ENCODE measurements at regions not wholly inside any gene's neighbourhood (a gene's known extent, or its start where the extent isn't known, plus 50 kb on each side); places are given as distances from the start of the nearest gene placed in this dataset.

GRCh38 chr5:94066437-94067207 is 325.2 kb upstream of the POU5F2 start:
- H3K27me3 ChIP-seq (replicated peaks in 1 of 2; ENCODE audit: control insufficient read depth in 2 of 2, insufficient read depth in 2 of 2, low read length in 1 of 2), result no peaks in the 10 kb centered on the region
- DNase-seq (ENCODE audit: low read depth, low spot score), result no peak
- ChIA-PET CTCF (no interaction called here), RAD21 (ENCODE audit: unreplicated experiment) (no interaction called here), SMC1A (ENCODE audit: uncharacterized antibody, unreplicated experiment) (interaction anchor here (1.1 to 1.4 kb wide), 2 partner anchors 20 to 22 kb away, joined by 3 read pairs; no protein-coding TSS in a partner anchor), POLR2A (no interaction called here)
- H3K4me1 ChIP-seq (ENCODE audit: control insufficient read depth, insufficient read depth, low read length), result no peaks in the 10 kb centered on the region
- no peak overlapping the region for H2AFZ ChIP-seq (ENCODE audit: control insufficient read depth, low read depth, low read length)
- in situ Hi-C loops (cut with MboI) (no loop called here), intact Hi-C loops (cut with micrococcal nuclease; ENCODE audit: unreplicated experiment) (no loop called here)
- H3K4me3 ChIP-seq, result no peak overlapping the region
- no peak for FAIRE-seq
- H3K36me3 ChIP-seq (ENCODE audit: control insufficient read depth in 2 of 2, insufficient read depth in 2 of 2, low read length in 1 of 2), result no peaks in the 10 kb centered on the region
- no TSS peak for BruUV-seq (replicated peaks)
- TF ChIP-seq IKZF1 (conservative IDR thresholded peaks at IDR 0.05), result no peak
- TF ChIP-seq MTA3 (IDR thresholded peaks at IDR 0.05; ENCODE audit: borderline replicate concordance, low read length), result no peak
- TF ChIP-seq SKIL (IDR thresholded peaks at IDR 0.05; ENCODE audit: low read depth, poor library complexity, severe bottlenecking), result no peak
- no peak overlapping the region for H3K9ac ChIP-seq (ENCODE audit: control insufficient read depth, insufficient read depth, low read length)
- H3K27ac ChIP-seq (ENCODE audit: control insufficient read depth, insufficient read depth), result no peak overlapping the region
- WGBS (ENCODE audit: insufficient coverage, insufficient replicate concordance, low lambda C conversion rate, missing lambda C conversion rate), result 72% methylated on average over 2 of the region's 2 CpGs
- H3K4me2 ChIP-seq (ENCODE audit: control insufficient read depth, insufficient read depth), result no peak overlapping the region
- no peaks in the 10 kb centered on the region; the same call in none of the 2 replicates for H3K79me2 ChIP-seq (ENCODE audit: control insufficient read depth, insufficient read depth, low read length)
- ATAC-seq, result no peak
- H3K9me3 ChIP-seq (replicated peaks; ENCODE audit: control insufficient read depth, insufficient read depth, low read length), result peaks cover 7% of the 10 kb centered on the region
- no peaks in the 10 kb centered on the region for H4K20me1 ChIP-seq (ENCODE audit: control insufficient read depth, insufficient read depth)

GRCh38 chr5:94064025-94064424 is 322.6 kb upstream of the POU5F2 start:
- ChIA-PET SMC1A (ENCODE audit: uncharacterized antibody, unreplicated experiment) (no interaction called here), POLR2A (no interaction called here), RAD21 (ENCODE audit: unreplicated experiment) (no interaction called here), CTCF (no interaction called here)
- DNase-seq (ENCODE audit: low read depth, low spot score) (no peak), FAIRE-seq (no peak), ATAC-seq (no peak)
- no peak overlapping the region for H2AFZ ChIP-seq (ENCODE audit: control insufficient read depth, low read depth, low read length)
- no peaks in the 10 kb centered on the region for H3K27me3 ChIP-seq (replicated peaks in 1 of 2; ENCODE audit: control insufficient read depth in 2 of 2, insufficient read depth in 2 of 2, low read length in 1 of 2)
- H3K79me2 ChIP-seq (ENCODE audit: control insufficient read depth, insufficient read depth, low read length), result no peaks in the 10 kb centered on the region; the same call in none of the 2 replicates
- H3K9ac ChIP-seq (ENCODE audit: control insufficient read depth, insufficient read depth, low read length), result no peak overlapping the region
- H3K4me3 ChIP-seq, result no peak overlapping the region
- H3K9me3 ChIP-seq (replicated peaks; ENCODE audit: control insufficient read depth, insufficient read depth, low read length), result peaks cover 7% of the 10 kb centered on the region
- in situ Hi-C loops (cut with MboI), result no loop called here
- BruUV-seq (replicated peaks), result no TSS peak
- H4K20me1 ChIP-seq (ENCODE audit: control insufficient read depth, insufficient read depth), result no peaks in the 10 kb centered on the region
- H3K4me1 ChIP-seq (ENCODE audit: control insufficient read depth, insufficient read depth, low read length), result no peaks in the 10 kb centered on the region
- H3K4me2 ChIP-seq (ENCODE audit: control insufficient read depth, insufficient read depth), result no peak overlapping the region
- no peak overlapping the region for H3K27ac ChIP-seq (ENCODE audit: control insufficient read depth, insufficient read depth)
- intact Hi-C loops (cut with micrococcal nuclease; ENCODE audit: unreplicated experiment), result no loop called here
- no peak for TF ChIP-seq EED (IDR thresholded peaks at IDR 0.05; ENCODE audit: low read depth)
- TF ChIP-seq FOXM1 (IDR thresholded peaks at IDR 0.05; ENCODE audit: low read depth, low read length), result no peak
- no peak for TF ChIP-seq RCOR1 (conservative IDR thresholded peaks at IDR 0.05; ENCODE audit: low read depth, low read length)
- TF ChIP-seq MXI1 (IDR thresholded peaks at IDR 0.05; ENCODE audit: low read depth, low read length), result no peak
- TF ChIP-seq BCLAF1 (IDR thresholded peaks at IDR 0.05), result no peak
- no peak for TF ChIP-seq HCFC1 (IDR thresholded peaks at IDR 0.05; ENCODE audit: low read length)
- TF ChIP-seq EP300 (IDR thresholded peaks at IDR 0.05; ENCODE audit: borderline replicate concordance in 1 of 2, control insufficient read depth in 1 of 2, low read depth in 2 of 2, low read length in 2 of 2), result no peak
- no peaks in the 10 kb centered on the region for H3K36me3 ChIP-seq (ENCODE audit: control insufficient read depth in 2 of 2, insufficient read depth in 2 of 2, low read length in 1 of 2)

All from GM12878 (cell line).